ENCODE measurements at regions not wholly inside any gene's neighbourhood (a gene's known extent, or its start where the extent isn't known, plus 50 kb on each side); places are given as distances from the start of the nearest gene placed in this dataset.

GRCh38 chr4:110865611-110866259 lies 242.9 kb upstream of the PITX2 start (continued):
- no peak for TF ChIP-seq ZNF592 (IDR thresholded peaks at IDR 0.05)
- no peak for TF ChIP-seq POU2F2 (IDR thresholded peaks at IDR 0.05; ENCODE audit: borderline replicate concordance, low read depth, low read length)
- TF ChIP-seq MYB (IDR thresholded peaks at IDR 0.05; ENCODE audit: borderline replicate concordance, low read depth, low read length), result no peak
- TF ChIP-seq GABPA (IDR thresholded peaks at IDR 0.05; ENCODE audit: low read depth), result no peak
- no peak for TF ChIP-seq MEF2B (IDR thresholded peaks at IDR 0.05; ENCODE audit: partially characterized antibody, poor library complexity, severe bottlenecking)
- TF ChIP-seq SPI1 (IDR thresholded peaks at IDR 0.05; ENCODE audit: borderline replicate concordance, insufficient read depth, low read depth, low read length), result no peak
- no peak for TF ChIP-seq NRF1 (conservative IDR thresholded peaks at IDR 0.05; ENCODE audit: low read depth, low read length)
- no peak for TF ChIP-seq STAT3 (IDR thresholded peaks at IDR 0.05; ENCODE audit: low read depth, low read length)
